ENCODE measurements at regions not wholly inside any gene's neighbourhood (a gene's known extent, or its start where the extent isn't known, plus 50 kb on each side); places are given as distances from the start of the nearest gene placed in this dataset.

DNA sequence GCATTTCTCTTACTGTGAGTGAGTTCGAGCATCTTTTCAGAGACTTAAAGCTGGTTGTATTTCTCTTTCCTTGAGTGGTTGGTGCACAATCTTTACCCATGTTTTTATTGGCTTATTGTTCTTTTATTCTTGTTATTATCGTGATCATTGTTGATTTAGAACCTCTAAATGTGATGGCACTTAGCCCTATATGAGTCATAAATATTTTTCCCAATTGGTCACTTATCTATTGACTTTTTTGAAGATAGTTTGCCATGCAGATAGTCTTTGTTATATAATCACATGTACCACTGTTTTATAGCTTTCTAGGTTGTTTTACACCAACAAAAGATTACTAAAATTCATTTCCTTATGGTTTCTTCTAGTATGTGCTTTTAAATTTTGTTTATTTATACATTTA lies 70.6 kb upstream of the KCNK12 start:
- TF ChIP-seq POLR2AphosphoS5 (IDR thresholded peaks at IDR 0.05), result no peak
- no peak for ATAC-seq (ENCODE audit: low FRiP score in 2 of 2)
- Histone ChIP-seq H3K9me3 (no peaks in the 10 kb centered on the region), H3K36me3 (no peaks in the 10 kb centered on the region), H3K4me1 (no peaks in the 10 kb centered on the region), H3K27me3 (no peaks in the 10 kb centered on the region), H3K27ac (no peak overlapping the region), H3K4me3 (no peak overlapping the region)
- 66 to 68% methylated on average over 2 of the region's 2 CpGs for WGBS, 2 donors
- no peak for DNase-seq

DNA sequence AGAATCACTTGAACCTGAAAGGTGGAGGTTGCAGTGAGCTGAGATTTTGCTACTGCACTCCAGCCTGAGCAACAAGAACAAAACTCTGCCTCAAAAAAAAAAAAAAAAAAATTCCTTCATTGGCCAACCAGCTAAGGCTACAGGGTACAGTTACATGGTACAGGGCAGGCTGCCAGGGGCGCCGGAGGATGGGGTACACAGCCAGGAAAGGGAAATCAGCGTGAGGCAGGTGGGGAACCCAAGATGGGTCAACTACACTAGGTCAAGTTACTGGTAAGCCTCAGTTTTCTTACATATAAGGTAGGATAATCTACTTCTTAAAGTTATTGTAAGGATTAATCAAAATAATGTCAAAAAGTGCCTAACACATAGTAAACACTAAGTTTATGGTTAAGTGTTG lies 69.6 kb upstream of the KCNK12 start:
- WGBS, 2 donors, result 88 to 92% methylated on average over 3 of the region's 3 CpGs
- no peak for DNase-seq

DNA sequence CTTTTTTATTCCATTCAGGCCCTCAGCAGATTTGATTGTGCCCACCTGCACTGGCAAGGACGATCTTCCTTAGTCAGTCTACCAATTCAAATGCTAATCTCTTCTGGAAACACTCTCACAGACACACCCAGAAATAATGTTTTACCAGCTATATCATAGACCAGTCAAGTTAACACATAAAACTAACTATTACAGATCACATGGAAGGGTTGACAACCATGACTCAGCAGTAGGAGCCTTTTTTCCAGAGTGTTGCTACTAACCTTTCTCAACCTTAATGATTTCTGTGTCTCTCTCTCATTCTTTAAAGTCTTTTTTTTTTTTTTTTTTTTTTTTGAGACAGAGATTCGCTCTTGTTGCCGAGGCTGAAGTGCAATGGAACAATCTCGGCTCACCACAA lies 68.7 kb upstream of the KCNK12 start:
- H3K27me3 ChIP-seq, result no peaks in the 10 kb centered on the region
- no peak for DNase-seq
- H3K4me1 ChIP-seq, result no peaks in the 10 kb centered on the region
- no peak for ATAC-seq (ENCODE audit: low FRiP score in 2 of 2)
- H3K27ac ChIP-seq, result no peak overlapping the region
- no peak overlapping the region for H3K4me3 ChIP-seq
- TF ChIP-seq CTCF (IDR thresholded peaks at IDR 0.05) (no peak), POLR2A (IDR thresholded peaks at IDR 0.05) (no peak), EP300 (IDR thresholded peaks at IDR 0.05) (no peak), POLR2AphosphoS5 (IDR thresholded peaks at IDR 0.05) (no peak)
- no peaks in the 10 kb centered on the region for H3K36me3 ChIP-seq
- H3K9me3 ChIP-seq, result no peaks in the 10 kb centered on the region
- 92 to 97% methylated on average over 4 of the region's 4 CpGs for WGBS, 2 donors

More for the DNA sequence above, 69.6 kb upstream of the KCNK12 start:
- TF ChIP-seq CTCF (IDR thresholded peaks at IDR 0.05) (no peak), EP300 (IDR thresholded peaks at IDR 0.05) (no peak)
- H3K4me3 ChIP-seq, result no peak overlapping the region
- no peak for ATAC-seq (ENCODE audit: low FRiP score in 2 of 2)
- no peak overlapping the region for H3K27ac ChIP-seq
- no peaks in the 10 kb centered on the region for H3K27me3 ChIP-seq
- no peaks in the 10 kb centered on the region for H3K36me3 ChIP-seq
- no peaks in the 10 kb centered on the region for H3K4me1 ChIP-seq
- H3K9me3 ChIP-seq, result no peaks in the 10 kb centered on the region

DNA sequence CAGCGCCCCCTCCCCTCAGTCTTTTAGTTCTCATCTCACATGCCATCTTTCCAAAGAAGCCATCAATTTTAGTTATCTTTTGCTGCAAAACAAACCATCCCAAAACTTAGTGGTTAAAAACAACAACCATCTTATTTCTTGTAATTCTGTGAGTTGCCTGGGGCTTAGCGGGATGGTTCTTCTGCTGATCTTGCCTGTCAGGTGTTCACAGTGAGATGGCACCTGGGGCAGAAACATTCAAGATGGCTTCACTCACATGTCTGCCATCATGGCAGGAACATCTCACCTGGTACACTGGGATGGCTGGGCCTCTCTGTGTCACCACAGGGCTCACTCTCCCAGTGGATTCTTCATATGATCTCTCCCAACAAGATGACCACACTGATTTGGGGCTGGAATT lies 67.6 kb upstream of the KCNK12 start:
- WGBS, 2 donors, result 91 to 98% methylated on average over 2 of the region's 2 CpGs
- Histone ChIP-seq H3K4me3 (no peak overlapping the region), H3K4me1 (no peaks in the 10 kb centered on the region), H3K27ac (no peak overlapping the region), H3K9me3 (no peaks in the 10 kb centered on the region), H3K27me3 (no peaks in the 10 kb centered on the region), H3K36me3 (no peaks in the 10 kb centered on the region)
- no peak for TF ChIP-seq POLR2AphosphoS5 (IDR thresholded peaks at IDR 0.05)
- ATAC-seq (ENCODE audit: low FRiP score in 2 of 2), result no peak
- DNase-seq, result no peak

DNA sequence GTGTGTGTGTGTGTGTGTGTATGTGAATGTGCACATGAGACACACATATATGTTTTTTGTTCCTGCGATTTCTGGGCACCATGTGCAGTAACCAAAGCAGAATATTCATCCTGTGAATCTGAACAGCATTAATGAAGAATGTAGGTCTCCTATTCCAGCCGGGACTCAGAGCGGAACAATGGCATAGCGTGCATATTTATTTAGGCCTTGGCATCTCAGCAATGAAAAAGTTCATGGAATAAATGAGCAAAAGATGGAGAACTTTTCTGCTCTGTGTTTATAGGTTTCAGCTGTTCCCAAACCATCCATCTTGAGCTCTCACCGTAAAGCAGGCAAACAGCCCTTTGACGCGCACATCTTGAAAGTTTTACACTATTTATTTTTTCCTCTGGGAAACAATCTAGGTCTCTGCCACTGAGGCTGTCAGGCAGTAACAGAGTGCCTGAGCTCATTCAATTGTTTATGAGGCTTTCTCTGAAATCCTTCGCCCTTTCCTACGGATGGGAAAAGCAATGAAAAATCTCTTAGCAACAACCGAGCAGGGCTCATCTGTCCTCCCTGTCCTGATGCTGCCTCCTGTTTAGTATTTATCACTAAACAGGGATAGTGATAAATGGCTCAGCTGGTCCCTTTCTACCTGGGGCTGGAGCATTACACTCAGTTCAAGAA lies 65.9 kb upstream of the KCNK12 start:
- Histone ChIP-seq H3K9me3 (no peaks in the 10 kb centered on the region), H3K36me3 (no peaks in the 10 kb centered on the region), H3K4me1 (no peaks in the 10 kb centered on the region), H3K27ac (no peak overlapping the region), H3K4me3 (no peak overlapping the region), H3K27me3 (no peaks in the 10 kb centered on the region)
- no peak for ATAC-seq (ENCODE audit: low FRiP score in 2 of 2)
- DNase-seq, result no peak
- TF ChIP-seq POLR2AphosphoS5 (IDR thresholded peaks at IDR 0.05), result no peak
- no peak for TF ChIP-seq EP300 (IDR thresholded peaks at IDR 0.05)
- no peak for TF ChIP-seq CTCF (IDR thresholded peaks at IDR 0.05)
- no peak for TF ChIP-seq POLR2A (IDR thresholded peaks at IDR 0.05)
- 79% methylated on average over 10 of the region's 10 CpGs for WGBS, 2 donors

DNA sequence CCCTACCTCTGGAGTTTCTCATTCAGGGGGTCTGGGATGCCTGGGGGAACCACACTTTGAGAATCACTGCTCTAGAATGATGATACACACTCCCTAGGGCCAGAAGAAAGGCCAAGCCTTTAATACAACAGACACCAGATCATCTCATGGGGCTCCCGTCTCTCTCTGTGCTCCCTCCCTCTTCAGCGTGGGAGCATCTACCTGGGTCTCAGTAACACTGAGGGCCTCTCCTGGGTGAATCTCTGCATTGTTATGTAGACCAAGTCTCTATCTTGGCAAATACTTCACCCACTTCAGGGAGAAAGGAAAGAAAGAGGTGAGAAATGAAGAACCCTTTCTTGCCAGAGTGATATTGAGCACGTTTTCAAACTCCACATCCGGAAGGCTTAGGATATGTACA lies 65.4 kb upstream of the KCNK12 start:
- no peak for TF ChIP-seq CTCF (IDR thresholded peaks at IDR 0.05)
- TF ChIP-seq POLR2AphosphoS5 (IDR thresholded peaks at IDR 0.05), result no peak
- TF ChIP-seq POLR2A (IDR thresholded peaks at IDR 0.05), result no peak
- no peak for TF ChIP-seq EP300 (IDR thresholded peaks at IDR 0.05)
- H3K36me3 ChIP-seq, result no peaks in the 10 kb centered on the region
- H3K4me3 ChIP-seq, result no peak overlapping the region
- no peaks in the 10 kb centered on the region for H3K4me1 ChIP-seq
- no peaks in the 10 kb centered on the region for H3K27me3 ChIP-seq
- no peak for DNase-seq
- no peak for ATAC-seq (ENCODE audit: low FRiP score in 2 of 2)
- no peak overlapping the region for H3K27ac ChIP-seq
- H3K9me3 ChIP-seq, result no peaks in the 10 kb centered on the region
- 80 to 88% methylated on average over 4 of the region's 4 CpGs for WGBS, 2 donors
